ENCODE measurements at regions not wholly inside any gene's neighbourhood (a gene's known extent, or its start where the extent isn't known, plus 50 kb on each side); places are given as distances from the start of the nearest gene placed in this dataset.

- intact Hi-C loops (cut with micrococcal nuclease) = no loop called here
These were observed 666.1 kb upstream of the BOD1L1 start for GRCh38 chr4:14293582-14293981.

GRCh38 chr4:14294611-14295010 lies 667.1 kb upstream of the BOD1L1 start:
- intact Hi-C loops (cut with micrococcal nuclease) = no loop called here

DNA sequence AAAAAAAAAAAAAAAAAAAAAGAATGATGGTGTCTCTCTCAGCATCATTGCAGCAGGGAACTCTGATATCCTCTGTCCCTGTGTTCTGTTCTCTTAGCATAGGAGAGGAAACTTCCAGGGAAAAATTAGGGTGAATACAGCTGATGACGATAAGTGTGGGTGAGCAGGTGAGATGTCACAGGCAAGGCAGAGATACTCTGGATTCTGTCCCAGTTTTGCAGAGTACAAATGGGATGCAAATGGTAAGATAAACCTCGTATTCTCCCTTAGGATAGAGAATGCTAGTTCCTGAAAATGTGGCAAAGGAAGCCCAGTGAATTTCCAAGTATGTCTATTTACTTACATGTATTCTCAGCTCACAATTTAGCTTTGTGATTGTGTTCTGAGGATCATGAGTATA lies 671.6 kb upstream of the BOD1L1 start:
- intact Hi-C loops (cut with micrococcal nuclease) = no loop called here

GRCh38 chr4:14302021-14302420 lies 674.5 kb upstream of the BOD1L1 start:
- intact Hi-C loops (cut with micrococcal nuclease) = no loop called here

DNA sequence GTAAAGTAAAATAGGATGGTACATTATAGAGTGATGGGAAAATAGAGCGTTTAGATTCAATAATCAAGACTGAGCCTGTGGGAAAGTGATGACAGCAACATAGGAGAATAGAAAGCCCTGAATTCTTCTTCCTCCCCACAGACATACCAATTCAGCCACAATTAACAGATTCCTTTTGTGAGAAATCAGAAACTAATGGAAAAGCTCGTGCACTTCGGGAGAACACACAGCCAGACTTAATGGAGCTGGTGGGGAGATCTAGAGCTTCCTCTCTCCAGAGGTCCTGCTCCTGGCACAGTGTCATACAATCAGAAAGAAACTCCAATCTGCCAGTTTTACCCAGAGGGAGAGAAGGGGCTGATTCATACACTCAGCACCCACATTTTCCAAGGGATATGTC lies 676.3 kb upstream of the BOD1L1 start:
- intact Hi-C loops (cut with micrococcal nuclease) = no loop called here

DNA sequence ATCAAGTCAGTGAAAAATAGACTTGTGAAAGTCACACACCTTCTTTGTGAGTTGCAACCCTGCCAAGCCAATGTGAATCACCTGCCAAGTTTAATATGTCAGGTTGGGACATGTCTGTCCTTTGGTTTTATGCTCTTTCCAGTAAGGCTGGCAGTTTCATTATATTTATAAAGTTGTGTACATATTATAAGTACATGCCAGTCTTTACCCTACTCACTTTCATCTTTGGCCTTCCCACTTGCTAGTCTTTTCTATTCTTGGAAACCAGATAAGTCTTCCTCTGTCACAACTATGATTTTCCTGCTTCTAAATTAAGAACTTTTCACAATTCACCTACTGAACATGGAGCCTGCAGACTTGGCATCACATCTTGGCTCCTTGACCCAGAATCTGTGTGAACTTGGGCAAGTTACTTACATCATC lies 680.7 kb upstream of the BOD1L1 start:
- intact Hi-C loops (cut with micrococcal nuclease) = no loop called here

DNA sequence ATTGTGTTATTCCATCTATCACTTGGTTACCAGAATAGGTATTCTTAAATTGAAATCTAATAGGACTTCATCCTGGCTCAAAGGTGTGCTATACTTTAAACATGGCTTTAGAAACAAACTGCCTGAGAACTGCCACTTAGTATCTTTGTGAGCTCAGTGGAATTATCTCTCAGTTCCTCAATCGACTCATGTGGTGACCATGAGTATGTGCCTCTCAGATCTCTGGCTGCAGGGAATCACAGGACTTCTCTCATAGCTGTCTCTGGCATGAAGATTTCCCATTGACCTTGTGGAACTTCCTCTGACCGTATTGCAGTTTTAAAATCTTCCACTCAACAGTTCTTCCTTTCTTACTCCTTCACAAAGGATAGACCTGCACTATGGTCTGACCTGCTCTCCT lies 681.9 kb upstream of the BOD1L1 start:
- intact Hi-C loops (cut with micrococcal nuclease) = no loop called here

- intact Hi-C loops (cut with micrococcal nuclease) = no loop called here
These were observed 686.2 kb upstream of the BOD1L1 start for GRCh38 chr4:14313757-14314156.

- intact Hi-C loops (cut with micrococcal nuclease) = no loop called here
These were observed 687.2 kb upstream of the CPEB2 start for GRCh38 chr4:14315129-14315528.

- intact Hi-C loops (cut with micrococcal nuclease) = no loop called here
These were observed 684.9 kb upstream of the CPEB2 start for GRCh38 chr4:14317351-14317750.

DNA sequence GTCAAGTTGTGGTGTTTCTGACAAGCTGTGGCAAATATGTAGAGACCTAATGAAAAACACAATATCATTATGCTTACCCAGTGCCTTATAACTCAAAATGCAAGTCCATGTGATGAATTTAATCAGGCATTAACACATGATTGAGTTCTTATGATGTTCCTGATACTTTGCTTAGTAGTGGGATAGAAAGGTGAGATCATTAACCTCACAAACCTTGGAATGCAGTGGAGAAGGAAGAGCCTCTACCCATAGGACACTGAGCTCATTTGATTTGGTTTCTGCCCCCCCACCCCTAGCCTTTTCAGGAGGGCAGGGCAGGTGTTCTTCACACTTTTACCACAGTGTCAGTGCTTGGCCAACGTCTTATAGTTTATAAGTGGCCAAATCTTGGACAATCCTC lies 683.6 kb upstream of the CPEB2 start:
- intact Hi-C loops (cut with micrococcal nuclease) = no loop called here

GRCh38 chr4:14321723-14322122 lies 680.6 kb upstream of the CPEB2 start:
- intact Hi-C loops (cut with micrococcal nuclease) = no loop called here

DNA sequence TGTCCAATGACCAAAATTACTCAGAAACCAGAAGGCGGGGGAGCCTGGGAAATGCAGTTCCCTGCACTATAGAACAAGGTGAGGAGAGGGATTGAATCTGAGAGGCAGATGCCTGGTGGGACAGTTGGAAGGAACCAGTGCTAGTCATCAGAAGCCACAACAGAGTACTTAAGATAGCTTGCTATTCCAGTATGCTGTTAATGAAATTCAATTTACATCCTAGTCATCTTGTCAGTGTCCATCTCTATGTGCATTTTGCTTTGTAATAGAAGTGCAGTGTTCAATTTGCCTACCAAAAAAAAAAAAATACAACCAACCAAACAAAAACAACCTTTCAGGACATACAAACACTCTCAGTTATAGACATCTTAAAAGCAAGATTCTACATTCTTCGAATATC lies 679.1 kb upstream of the CPEB2 start:
- intact Hi-C loops (cut with micrococcal nuclease) = no loop called here

GRCh38 chr4:14329228-14329627 lies 673.1 kb upstream of the CPEB2 start:
- intact Hi-C loops (cut with micrococcal nuclease) = no loop called here

DNA sequence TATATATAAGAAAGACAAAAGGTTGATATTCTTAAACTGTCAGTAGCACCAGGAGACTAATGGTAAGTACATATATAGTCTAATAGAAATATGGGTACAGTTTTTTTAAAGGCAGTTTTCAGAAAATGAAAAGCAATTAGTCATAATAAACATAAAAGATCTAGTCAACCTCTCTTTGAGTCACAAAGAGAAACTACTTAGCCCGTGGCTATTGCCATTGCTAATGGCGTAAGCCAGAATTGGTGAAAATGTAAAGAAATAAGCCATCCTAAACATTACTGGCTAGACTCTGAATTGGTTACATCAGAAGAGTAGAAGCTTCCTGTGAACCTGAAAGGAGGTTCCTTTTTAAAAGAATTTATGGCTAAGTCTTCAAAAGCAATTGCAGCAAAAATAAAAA lies 668.7 kb upstream of the CPEB2 start:
- intact Hi-C loops (cut with micrococcal nuclease) = no loop called here

- intact Hi-C loops (cut with micrococcal nuclease) = no loop called here
These were observed 668.1 kb upstream of the CPEB2 start for GRCh38 chr4:14334166-14334565.

DNA sequence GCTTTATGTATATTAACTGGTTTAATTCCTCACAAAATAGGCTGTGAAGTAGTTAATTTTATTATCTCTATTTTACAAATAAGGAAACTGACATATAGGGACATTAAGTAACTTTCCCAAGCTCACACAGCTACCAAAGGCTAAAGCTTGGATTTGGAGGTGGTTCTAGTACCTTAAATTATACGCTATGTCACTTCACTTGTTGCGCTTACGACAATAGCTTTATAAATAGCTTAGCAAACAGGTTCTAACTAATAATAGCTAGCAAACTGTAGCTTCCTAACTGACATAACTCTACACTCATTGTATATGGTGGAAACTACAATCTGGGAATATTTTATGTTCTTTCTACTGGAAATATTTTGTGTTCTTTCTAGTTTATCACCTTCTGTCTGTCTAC lies 666.4 kb upstream of the CPEB2 start:
- intact Hi-C loops (cut with micrococcal nuclease) = no loop called here

DNA sequence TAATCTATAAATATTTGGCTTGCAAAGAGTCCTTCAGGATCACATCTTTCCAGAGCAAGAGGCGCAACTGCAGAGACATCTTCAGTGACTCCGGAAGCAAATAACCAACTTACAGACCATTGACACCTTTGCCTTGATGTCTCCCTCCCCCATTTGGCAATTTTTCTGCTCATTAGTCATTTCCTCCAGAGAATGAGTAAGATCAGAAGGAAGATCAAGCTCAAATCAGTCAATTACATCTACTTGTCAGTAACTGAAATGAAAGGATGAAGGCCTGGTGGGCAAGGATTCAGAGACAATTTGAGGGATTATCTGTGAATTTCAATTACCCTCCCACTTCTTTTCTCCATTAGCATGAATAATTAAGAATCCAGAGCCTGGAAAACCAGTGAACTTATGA lies 665.6 kb upstream of the CPEB2 start:
- intact Hi-C loops (cut with micrococcal nuclease) = no loop called here

GRCh38 chr4:14337892-14338584 lies 664.2 kb upstream of the CPEB2 start:
- intact Hi-C loops (cut with micrococcal nuclease) = no loop called here

DNA sequence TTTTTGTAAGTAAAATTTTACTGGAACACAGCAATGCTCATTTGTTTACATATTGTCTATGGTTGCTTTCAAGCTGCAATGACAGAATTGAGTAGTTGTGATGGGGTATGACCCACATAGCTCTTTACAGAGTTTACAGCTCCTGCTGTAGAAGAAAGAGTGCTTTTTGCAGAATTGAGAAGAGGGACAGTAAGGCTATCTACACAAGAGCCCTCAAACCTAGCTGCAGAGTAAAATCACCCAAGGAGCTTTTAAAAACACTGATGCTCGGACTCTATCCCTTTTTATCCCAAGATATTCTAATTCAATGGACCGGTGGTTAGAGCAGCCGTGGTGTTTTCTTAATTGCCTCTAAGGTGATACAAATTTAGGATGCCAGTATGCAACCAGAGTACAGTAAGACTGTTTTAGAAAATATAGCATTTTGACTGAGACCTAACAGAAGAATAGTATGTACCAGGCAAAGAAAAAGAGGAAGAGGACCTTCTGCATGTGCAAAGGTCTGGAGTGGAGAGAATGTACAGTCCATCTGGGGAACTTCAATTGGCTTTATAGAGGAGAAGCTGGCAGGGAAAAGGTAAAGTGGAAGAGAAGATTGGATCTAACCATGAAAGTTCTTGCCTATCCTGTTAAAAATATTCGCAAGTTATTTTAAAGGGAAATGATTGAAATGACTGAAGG lies 663.6 kb upstream of the CPEB2 start:
- intact Hi-C loops (cut with micrococcal nuclease) = no loop called here

DNA sequence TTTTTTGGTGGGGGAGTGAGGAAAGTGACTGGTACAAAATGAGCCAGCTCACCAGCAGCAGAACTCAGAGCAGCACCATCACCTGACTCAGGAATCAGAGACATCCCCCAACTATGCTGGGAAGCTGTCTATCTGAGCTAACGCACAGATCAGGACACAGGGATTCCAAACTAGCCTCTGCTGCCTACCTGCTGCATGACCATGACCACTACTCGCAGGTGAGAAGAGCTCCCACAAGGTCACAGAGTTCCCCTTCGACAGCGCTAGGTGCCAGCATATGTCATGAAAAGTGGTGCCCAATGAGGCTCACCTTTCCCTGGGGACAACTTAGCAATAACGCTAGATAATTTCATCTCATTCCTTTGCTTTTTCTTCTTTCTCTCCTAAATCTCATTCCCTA lies 662.6 kb upstream of the CPEB2 start:
- intact Hi-C loops (cut with micrococcal nuclease) = no loop called here

GRCh38 chr4:14340321-14340720 lies 662.0 kb upstream of the CPEB2 start:
- intact Hi-C loops (cut with micrococcal nuclease) = no loop called here

GRCh38 chr4:14343961-14344360 lies 658.3 kb upstream of the CPEB2 start:
- intact Hi-C loops (cut with micrococcal nuclease) = no loop called here
